GM23338 (cell line): ENCODE measurements at regions not wholly inside any gene's neighbourhood (a gene's known extent, or its start where the extent isn't known, plus 50 kb on each side); places are given as distances from the start of the nearest gene placed in this dataset.

ENCODE experiments used
- ATAC-seq: fragments of 200-7000 bp; cut with Tn5 transposase; 3 replicates; pipeline ENCODE4 v1.9.1; 2020
- DNase-seq: peaks from one replicate; pipeline ENCODE4 v3.0.0-alpha.2; 2015; ENCODE audit warnings: low spot score
- H2AFZ ChIP-seq: fragments of 200-600 bp; sonication (generic); 2 replicates; pipeline ENCODE4 v1.8.0; 2016; ENCODE audit warnings: antibody characterized with exemption, mild to moderate bottlenecking, moderate library complexity
- H3F3A ChIP-seq: fragments of 200-600 bp; sonication (generic); replicated peaks from 2 replicates; pipeline ENCODE4 v1.8.0; 2017; ENCODE audit warnings: antibody characterized with exemption, mixed run types, low read depth
- H3K27ac ChIP-seq: fragments of 200-600 bp; sonication (generic); 2 replicates; pipeline ENCODE4 v1.6.1; 2016; ENCODE audit warnings: low read depth
- H3K27me3 ChIP-seq: fragments of 200-600 bp; sonication (generic); 2 replicates; pipeline ENCODE4 v1.8.0; 2016; ENCODE audit warnings: mild to moderate bottlenecking, mixed run types, moderate library complexity; ENCODE audit not compliant: insufficient read depth
- H3K36me3 ChIP-seq: fragments of 200-600 bp; sonication (generic); 2 replicates; pipeline ENCODE4 v1.8.0; 2016; ENCODE audit warnings: mild to moderate bottlenecking; ENCODE audit not compliant: insufficient read depth
- H3K4me1 ChIP-seq: fragments of 200-600 bp; sonication (generic); 2 replicates; pipeline ENCODE4 v1.8.0; 2016; ENCODE audit warnings: mild to moderate bottlenecking, moderate library complexity; ENCODE audit not compliant: insufficient read depth
- H3K4me2 ChIP-seq: fragments of 200-600 bp; sonication (generic); 2 replicates; pipeline ENCODE4 v1.7.1; 2017; ENCODE audit warnings: mixed run types
- H3K4me3 ChIP-seq: fragments of 200-600 bp; sonication (generic); 2 replicates; pipeline ENCODE4 v1.6.1; 2016; ENCODE audit warnings: mixed run types
- H3K79me2 ChIP-seq: fragments of 200-600 bp; sonication (generic); replicated peaks from 2 replicates; pipeline ENCODE4 v1.8.0; 2017; ENCODE audit warnings: mild to moderate bottlenecking; ENCODE audit not compliant: insufficient read depth
- H3K9me2 ChIP-seq: fragments of 200-600 bp; sonication (generic); 2 replicates; pipeline ENCODE4 v1.8.0; 2017; ENCODE audit not compliant: insufficient read depth
- H4K20me1 ChIP-seq: fragments of 200-600 bp; sonication (generic); replicated peaks from 2 replicates; pipeline ENCODE4 v1.8.0; 2017; ENCODE audit warnings: mild to moderate bottlenecking; ENCODE audit not compliant: insufficient read depth
- H3K27ac Mint-ChIP-seq: 2 replicates; pipeline ENCODE4 v1.8.0; 2020; ENCODE audit warnings: inconsistent platforms, mild to moderate bottlenecking, moderate library complexity, mixed read lengths
- H3K27me3 Mint-ChIP-seq: 3 replicates; pipeline ENCODE4 v1.8.0; 2022; ENCODE audit warnings: low read depth, mild to moderate bottlenecking, moderate library complexity, mixed read lengths, inconsistent platforms; ENCODE audit not compliant: insufficient read depth, poor library complexity
- H3K36me3 Mint-ChIP-seq: 3 replicates; pipeline ENCODE4 v1.8.0; 2021; ENCODE audit warnings: low read depth, mild to moderate bottlenecking, inconsistent platforms, moderate library complexity, mixed read lengths
- H3K4me1 Mint-ChIP-seq: 3 replicates; pipeline ENCODE4 v1.8.0; 2020; ENCODE audit warnings: mild to moderate bottlenecking, inconsistent platforms, mixed read lengths
- H3K4me3 Mint-ChIP-seq: 3 replicates; pipeline ENCODE4 v1.8.0; 2021; ENCODE audit warnings: moderate library complexity, mild to moderate bottlenecking, inconsistent platforms, mixed read lengths
- H3K9me3 Mint-ChIP-seq: 3 replicates; pipeline ENCODE4 v1.8.0; 2020; ENCODE audit warnings: moderate library complexity, mild to moderate bottlenecking, inconsistent platforms, mixed read lengths
- CREB1 ChIP-seq: fragments of 250-450 bp; sonication (Bioruptor Pico); IDR thresholded peaks from 2 replicates; pipeline ENCODE4 v1.5.0; 2020; ENCODE audit warnings: low read depth, mild to moderate bottlenecking, moderate library complexity
- EZH2 ChIP-seq: fragments of 200-600 bp; sonication (generic); IDR thresholded peaks from one replicate; pipeline ENCODE4 v1.8.0; 2017; ENCODE audit warnings: antibody characterized with exemption, mild to moderate bottlenecking, low read depth; ENCODE audit not compliant: unreplicated experiment
- EZH2phosphoT487 ChIP-seq: fragments of 200-600 bp; sonication (generic); IDR thresholded peaks from one replicate; pipeline ENCODE4 v1.8.1; 2018; ENCODE audit warnings: antibody characterized with exemption; ENCODE audit not compliant: unreplicated experiment
- JUNB ChIP-seq: IDR thresholded peaks from one replicate; pipeline ENCODE4 v1.6.1; 2016; ENCODE audit warnings: antibody characterized with exemption; ENCODE audit not compliant: unreplicated experiment
- NANOG ChIP-seq: IDR thresholded peaks from 2 replicates; pipeline ENCODE4 v1.6.1; 2016; ENCODE audit warnings: antibody characterized with exemption, borderline replicate concordance
- POLR2AphosphoS5 ChIP-seq: IDR thresholded peaks from 2 replicates; pipeline ENCODE4 v1.6.1; 2016; ENCODE audit warnings: antibody characterized with exemption, low read depth
- STAT1 ChIP-seq: IDR thresholded peaks from one replicate; pipeline ENCODE4 v1.6.1; 2016; ENCODE audit warnings: antibody characterized with exemption; ENCODE audit not compliant: unreplicated experiment
- ZNF114 ChIP-seq: fragments of 250-450 bp; sonication (Bioruptor Pico); IDR thresholded peaks from 2 replicates; pipeline ENCODE4 v1.5.0; 2020; ENCODE audit warnings: mild to moderate bottlenecking, moderate library complexity
- ZNF331 ChIP-seq: fragments of 250-450 bp; sonication (Bioruptor Pico); IDR thresholded peaks from 2 replicates; pipeline ENCODE4 v1.5.0; 2020; ENCODE audit warnings: low read depth, mild to moderate bottlenecking, moderate library complexity
- TF ChIP-seq, protein P1 (sequence below), 2 experiments: fragments of 200-600 bp in 1 of 2; sonication (generic) in 1 of 2; conservative IDR thresholded peaks; 2 replicates each; pipeline versions ENCODE4 v1.5.1 to v1.6.1; 2016 to 2017; ENCODE audit warnings: antibody characterized with exemption in 2 of 2, low read depth in 2 of 2, mild to moderate bottlenecking in 2 of 2, moderate library complexity in 1 of 2
- TF ChIP-seq, protein P2 (sequence below): IDR thresholded peaks from 2 replicates; pipeline ENCODE4 v1.6.1; 2016; ENCODE audit warnings: antibody characterized with exemption
- TF ChIP-seq, protein P3 (sequence below): fragments of 250-450 bp; sonication (Bioruptor Pico); IDR thresholded peaks from 2 replicates; pipeline ENCODE4 v1.5.0; 2020; ENCODE audit warnings: mild to moderate bottlenecking, moderate library complexity
- TF ChIP-seq, protein P4 (sequence below): IDR thresholded peaks from one replicate; pipeline ENCODE4 v1.6.1; 2018; ENCODE audit warnings: antibody characterized with exemption; ENCODE audit not compliant: unreplicated experiment

DNA sequence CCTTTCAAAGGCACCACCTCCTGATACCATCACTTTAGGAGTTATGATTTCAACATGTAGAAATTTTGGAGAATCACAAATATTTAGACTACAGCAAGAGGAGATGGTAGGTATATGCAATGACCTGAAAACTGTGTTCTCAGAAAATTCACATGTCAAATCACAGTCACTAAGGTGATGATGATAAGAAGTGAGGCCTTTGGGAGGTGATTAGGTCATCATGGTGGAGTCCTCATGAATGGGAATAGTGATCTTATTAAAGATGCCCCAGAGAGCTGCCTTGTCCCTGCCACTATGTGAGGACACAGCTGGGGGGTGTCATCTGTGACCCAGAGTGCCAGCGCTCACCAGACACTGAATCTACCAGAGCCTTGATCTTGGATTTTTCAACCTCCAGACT is 513.5 kb upstream of the TUSC1 start:
- H3K36me3 Mint-ChIP-seq = peaks cover 8% of the 10 kb centered on the region; the same call in 1 of the 3 replicates

More for the DNA sequence above, 513.5 kb upstream of the TUSC1 start:
- Histone ChIP-seq H3F3A (no peaks in the 10 kb centered on the region), H3K79me2 (no peaks in the 10 kb centered on the region), H2AFZ (no peak overlapping the region; the same call in 1 of the 2 replicates), H3K27ac (no peak overlapping the region), H3K4me3 (no peak overlapping the region), H3K9me2 (peaks cover 5% of the 10 kb centered on the region; the same call in 1 of the 2 replicates), H3K27me3 (no peaks in the 10 kb centered on the region), H3K36me3 (no peaks in the 10 kb centered on the region; the same call in 1 of the 2 replicates), H3K4me1 (no peaks in the 10 kb centered on the region), H3K4me2 (no peak overlapping the region), H4K20me1 (no peaks in the 10 kb centered on the region)
- ATAC-seq (no peak), DNase-seq (no peak)
- H3K4me1 Mint-ChIP-seq = no peaks in the 10 kb centered on the region
- H3K9me3 Mint-ChIP-seq = peaks cover 15% of the 10 kb centered on the region; the same call in 2 of the 3 replicates
- TF ChIP-seq, protein P1, sequence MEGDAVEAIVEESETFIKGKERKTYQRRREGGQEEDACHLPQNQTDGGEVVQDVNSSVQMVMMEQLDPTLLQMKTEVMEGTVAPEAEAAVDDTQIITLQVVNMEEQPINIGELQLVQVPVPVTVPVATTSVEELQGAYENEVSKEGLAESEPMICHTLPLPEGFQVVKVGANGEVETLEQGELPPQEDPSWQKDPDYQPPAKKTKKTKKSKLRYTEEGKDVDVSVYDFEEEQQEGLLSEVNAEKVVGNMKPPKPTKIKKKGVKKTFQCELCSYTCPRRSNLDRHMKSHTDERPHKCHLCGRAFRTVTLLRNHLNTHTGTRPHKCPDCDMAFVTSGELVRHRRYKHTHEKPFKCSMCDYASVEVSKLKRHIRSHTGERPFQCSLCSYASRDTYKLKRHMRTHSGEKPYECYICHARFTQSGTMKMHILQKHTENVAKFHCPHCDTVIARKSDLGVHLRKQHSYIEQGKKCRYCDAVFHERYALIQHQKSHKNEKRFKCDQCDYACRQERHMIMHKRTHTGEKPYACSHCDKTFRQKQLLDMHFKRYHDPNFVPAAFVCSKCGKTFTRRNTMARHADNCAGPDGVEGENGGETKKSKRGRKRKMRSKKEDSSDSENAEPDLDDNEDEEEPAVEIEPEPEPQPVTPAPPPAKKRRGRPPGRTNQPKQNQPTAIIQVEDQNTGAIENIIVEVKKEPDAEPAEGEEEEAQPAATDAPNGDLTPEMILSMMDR (conservative IDR thresholded peaks at IDR 0.05; ENCODE audit: low read depth in 2 of 2) = no peak
- TF ChIP-seq EZH2 = no peak
- no peak for TF ChIP-seq ZNF331 (CRISPR knock-in tag)
- no peak for TF ChIP-seq EZH2phosphoT487
- no peak for TF ChIP-seq POLR2AphosphoS5
- no peak for TF ChIP-seq NANOG
- no peak for TF ChIP-seq ZNF114 (CRISPR knock-in tag)
- no peak for TF ChIP-seq STAT1
- TF ChIP-seq JUNB = no peak
- TF ChIP-seq CREB1 (CRISPR knock-in tag) = no peak
- TF ChIP-seq, protein P2, sequence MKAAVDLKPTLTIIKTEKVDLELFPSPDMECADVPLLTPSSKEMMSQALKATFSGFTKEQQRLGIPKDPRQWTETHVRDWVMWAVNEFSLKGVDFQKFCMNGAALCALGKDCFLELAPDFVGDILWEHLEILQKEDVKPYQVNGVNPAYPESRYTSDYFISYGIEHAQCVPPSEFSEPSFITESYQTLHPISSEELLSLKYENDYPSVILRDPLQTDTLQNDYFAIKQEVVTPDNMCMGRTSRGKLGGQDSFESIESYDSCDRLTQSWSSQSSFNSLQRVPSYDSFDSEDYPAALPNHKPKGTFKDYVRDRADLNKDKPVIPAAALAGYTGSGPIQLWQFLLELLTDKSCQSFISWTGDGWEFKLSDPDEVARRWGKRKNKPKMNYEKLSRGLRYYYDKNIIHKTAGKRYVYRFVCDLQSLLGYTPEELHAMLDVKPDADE = no peak
- TF ChIP-seq, protein P3, sequence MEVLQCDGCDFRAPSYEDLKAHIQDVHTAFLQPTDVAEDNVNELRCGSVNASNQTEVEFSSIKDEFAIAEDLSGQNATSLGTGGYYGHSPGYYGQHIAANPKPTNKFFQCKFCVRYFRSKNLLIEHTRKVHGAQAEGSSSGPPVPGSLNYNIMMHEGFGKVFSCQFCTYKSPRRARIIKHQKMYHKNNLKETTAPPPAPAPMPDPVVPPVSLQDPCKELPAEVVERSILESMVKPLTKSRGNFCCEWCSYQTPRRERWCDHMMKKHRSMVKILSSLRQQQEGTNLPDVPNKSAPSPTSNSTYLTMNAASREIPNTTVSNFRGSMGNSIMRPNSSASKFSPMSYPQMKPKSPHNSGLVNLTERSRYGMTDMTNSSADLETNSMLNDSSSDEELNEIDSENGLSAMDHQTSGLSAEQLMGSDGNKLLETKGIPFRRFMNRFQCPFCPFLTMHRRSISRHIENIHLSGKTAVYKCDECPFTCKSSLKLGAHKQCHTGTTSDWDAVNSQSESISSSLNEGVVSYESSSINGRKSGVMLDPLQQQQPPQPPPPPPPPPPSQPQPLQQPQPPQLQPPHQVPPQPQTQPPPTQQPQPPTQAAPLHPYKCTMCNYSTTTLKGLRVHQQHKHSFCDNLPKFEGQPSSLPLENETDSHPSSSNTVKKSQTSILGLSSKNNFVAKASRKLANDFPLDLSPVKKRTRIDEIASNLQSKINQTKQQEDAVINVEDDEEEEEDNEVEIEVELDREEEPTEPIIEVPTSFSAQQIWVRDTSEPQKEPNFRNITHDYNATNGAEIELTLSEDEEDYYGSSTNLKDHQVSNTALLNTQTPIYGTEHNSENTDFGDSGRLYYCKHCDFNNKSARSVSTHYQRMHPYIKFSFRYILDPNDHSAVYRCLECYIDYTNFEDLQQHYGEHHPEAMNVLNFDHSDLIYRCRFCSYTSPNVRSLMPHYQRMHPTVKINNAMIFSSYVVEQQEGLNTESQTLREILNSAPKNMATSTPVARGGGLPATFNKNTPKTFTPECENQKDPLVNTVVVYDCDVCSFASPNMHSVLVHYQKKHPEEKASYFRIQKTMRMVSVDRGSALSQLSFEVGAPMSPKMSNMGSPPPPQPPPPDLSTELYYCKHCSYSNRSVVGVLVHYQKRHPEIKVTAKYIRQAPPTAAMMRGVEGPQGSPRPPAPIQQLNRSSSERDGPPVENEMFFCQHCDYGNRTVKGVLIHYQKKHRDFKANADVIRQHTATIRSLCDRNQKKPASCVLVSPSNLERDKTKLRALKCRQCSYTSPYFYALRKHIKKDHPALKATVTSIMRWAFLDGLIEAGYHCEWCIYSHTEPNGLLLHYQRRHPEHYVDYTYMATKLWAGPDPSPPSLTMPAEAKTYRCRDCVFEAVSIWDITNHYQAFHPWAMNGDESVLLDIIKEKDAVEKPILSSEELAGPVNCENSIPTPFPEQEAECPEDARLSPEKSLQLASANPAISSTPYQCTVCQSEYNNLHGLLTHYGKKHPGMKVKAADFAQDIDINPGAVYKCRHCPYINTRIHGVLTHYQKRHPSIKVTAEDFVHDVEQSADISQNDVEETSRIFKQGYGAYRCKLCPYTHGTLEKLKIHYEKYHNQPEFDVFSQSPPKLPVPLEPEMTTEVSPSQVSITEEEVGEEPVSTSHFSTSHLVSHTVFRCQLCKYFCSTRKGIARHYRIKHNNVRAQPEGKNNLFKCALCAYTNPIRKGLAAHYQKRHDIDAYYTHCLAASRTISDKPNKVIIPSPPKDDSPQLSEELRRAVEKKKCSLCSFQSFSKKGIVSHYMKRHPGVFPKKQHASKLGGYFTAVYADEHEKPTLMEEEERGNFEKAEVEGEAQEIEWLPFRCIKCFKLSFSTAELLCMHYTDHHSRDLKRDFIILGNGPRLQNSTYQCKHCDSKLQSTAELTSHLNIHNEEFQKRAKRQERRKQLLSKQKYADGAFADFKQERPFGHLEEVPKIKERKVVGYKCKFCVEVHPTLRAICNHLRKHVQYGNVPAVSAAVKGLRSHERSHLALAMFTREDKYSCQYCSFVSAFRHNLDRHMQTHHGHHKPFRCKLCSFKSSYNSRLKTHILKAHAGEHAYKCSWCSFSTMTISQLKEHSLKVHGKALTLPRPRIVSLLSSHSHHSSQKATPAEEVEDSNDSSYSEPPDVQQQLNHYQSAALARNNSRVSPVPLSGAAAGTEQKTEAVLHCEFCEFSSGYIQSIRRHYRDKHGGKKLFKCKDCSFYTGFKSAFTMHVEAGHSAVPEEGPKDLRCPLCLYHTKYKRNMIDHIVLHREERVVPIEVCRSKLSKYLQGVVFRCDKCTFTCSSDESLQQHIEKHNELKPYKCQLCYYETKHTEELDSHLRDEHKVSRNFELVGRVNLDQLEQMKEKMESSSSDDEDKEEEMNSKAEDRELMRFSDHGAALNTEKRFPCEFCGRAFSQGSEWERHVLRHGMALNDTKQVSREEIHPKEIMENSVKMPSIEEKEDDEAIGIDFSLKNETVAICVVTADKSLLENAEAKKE (CRISPR knock-in tag) = no peak
- TF ChIP-seq, protein P4, sequence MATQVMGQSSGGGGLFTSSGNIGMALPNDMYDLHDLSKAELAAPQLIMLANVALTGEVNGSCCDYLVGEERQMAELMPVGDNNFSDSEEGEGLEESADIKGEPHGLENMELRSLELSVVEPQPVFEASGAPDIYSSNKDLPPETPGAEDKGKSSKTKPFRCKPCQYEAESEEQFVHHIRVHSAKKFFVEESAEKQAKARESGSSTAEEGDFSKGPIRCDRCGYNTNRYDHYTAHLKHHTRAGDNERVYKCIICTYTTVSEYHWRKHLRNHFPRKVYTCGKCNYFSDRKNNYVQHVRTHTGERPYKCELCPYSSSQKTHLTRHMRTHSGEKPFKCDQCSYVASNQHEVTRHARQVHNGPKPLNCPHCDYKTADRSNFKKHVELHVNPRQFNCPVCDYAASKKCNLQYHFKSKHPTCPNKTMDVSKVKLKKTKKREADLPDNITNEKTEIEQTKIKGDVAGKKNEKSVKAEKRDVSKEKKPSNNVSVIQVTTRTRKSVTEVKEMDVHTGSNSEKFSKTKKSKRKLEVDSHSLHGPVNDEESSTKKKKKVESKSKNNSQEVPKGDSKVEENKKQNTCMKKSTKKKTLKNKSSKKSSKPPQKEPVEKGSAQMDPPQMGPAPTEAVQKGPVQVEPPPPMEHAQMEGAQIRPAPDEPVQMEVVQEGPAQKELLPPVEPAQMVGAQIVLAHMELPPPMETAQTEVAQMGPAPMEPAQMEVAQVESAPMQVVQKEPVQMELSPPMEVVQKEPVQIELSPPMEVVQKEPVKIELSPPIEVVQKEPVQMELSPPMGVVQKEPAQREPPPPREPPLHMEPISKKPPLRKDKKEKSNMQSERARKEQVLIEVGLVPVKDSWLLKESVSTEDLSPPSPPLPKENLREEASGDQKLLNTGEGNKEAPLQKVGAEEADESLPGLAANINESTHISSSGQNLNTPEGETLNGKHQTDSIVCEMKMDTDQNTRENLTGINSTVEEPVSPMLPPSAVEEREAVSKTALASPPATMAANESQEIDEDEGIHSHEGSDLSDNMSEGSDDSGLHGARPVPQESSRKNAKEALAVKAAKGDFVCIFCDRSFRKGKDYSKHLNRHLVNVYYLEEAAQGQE = no peak
- H3K27ac Mint-ChIP-seq = no peak overlapping the region
- no peak overlapping the region for H3K4me3 Mint-ChIP-seq
- no peaks in the 10 kb centered on the region for H3K27me3 Mint-ChIP-seq
